Keratinocyte (primary cell): ENCODE measurements at regions not wholly inside any gene's neighbourhood (a gene's known extent, or its start where the extent isn't known, plus 50 kb on each side); places are given as distances from the start of the nearest gene placed in this dataset.

Experiments used
- DNase-seq: peaks from one replicate; pipeline ENCODE4 v3.0.0-alpha.2; 2011; ENCODE audit warnings: low read depth, missing footprints, low spot score
- FAIRE-seq: peaks from 2 replicates; lab custom pipeline; 2011; peaks lifted over from hg19 to GRCh38; lab: Jason Lieb, UNC
- H2AFZ ChIP-seq: 2 replicates; pipeline ENCODE4 v1.6.0; 2012; ENCODE audit warnings: low read length, control low read depth, inconsistent platforms; ENCODE audit not compliant: control insufficient read depth
- H3K27ac ChIP-seq: 2 replicates; pipeline ENCODE4 v1.5.1; 2011; ENCODE audit warnings: low read length; ENCODE audit not compliant: control insufficient read depth, insufficient read depth
- H3K27me3 ChIP-seq: 3 replicates; pipeline ENCODE4 v1.6.0; 2011; ENCODE audit warnings: low read length; ENCODE audit not compliant: control insufficient read depth, insufficient read depth; ENCODE audit errors: extremely low read depth
- H3K36me3 ChIP-seq, 2 experiments: 2 replicates in 1 of 2; 3 replicates in 1 of 2; pipeline ENCODE4 v1.5.1; 2011; ENCODE audit warnings: low read length in 2 of 2, mild to moderate bottlenecking in 1 of 2; ENCODE audit not compliant: control insufficient read depth in 2 of 2, insufficient read depth in 2 of 2; ENCODE audit errors: extremely low read depth in 1 of 2
- H3K4me1 ChIP-seq: 3 replicates; pipeline ENCODE4 v1.5.1; 2011; ENCODE audit warnings: low read length; ENCODE audit not compliant: control insufficient read depth, insufficient read depth; ENCODE audit errors: extremely low read depth
- H3K4me2 ChIP-seq: 3 replicates; pipeline ENCODE4 v1.6.0; 2011; ENCODE audit warnings: low read depth, low read length; ENCODE audit not compliant: control insufficient read depth, insufficient read depth; ENCODE audit errors: extremely low read depth
- H3K4me3 ChIP-seq, 3 experiments: fragments of 200-600 bp in 1 of 3; sonication (generic) in 1 of 3; 2 replicates in 2 of 3; 3 replicates in 1 of 3; pipeline ENCODE4 v1.5.1; 2011 to 2016; ENCODE audit warnings: low read length in 3 of 3, mild to moderate bottlenecking in 3 of 3, control low read depth in 2 of 3, inconsistent platforms in 1 of 3, low read depth in 1 of 3, mixed read lengths in 1 of 3, mixed run types in 1 of 3, moderate library complexity in 1 of 3; ENCODE audit not compliant: control insufficient read depth in 2 of 3, insufficient read depth in 2 of 3; ENCODE audit errors: extremely low read depth in 1 of 3
- H3K79me2 ChIP-seq: 2 replicates; pipeline ENCODE4 v1.6.0; 2012; ENCODE audit warnings: low read length; ENCODE audit not compliant: control insufficient read depth, insufficient read depth
- H3K9ac ChIP-seq: 3 replicates; pipeline ENCODE4 v1.6.0; 2011; ENCODE audit warnings: low read length; ENCODE audit not compliant: control insufficient read depth, insufficient read depth; ENCODE audit errors: extremely low read depth
- H3K9me1 ChIP-seq: 3 replicates; pipeline ENCODE4 v1.6.0; 2011; ENCODE audit warnings: low read length; ENCODE audit not compliant: control insufficient read depth, insufficient read depth; ENCODE audit errors: extremely low read depth
- H3K9me3 ChIP-seq: 2 replicates; pipeline ENCODE4 v1.5.1; 2012; ENCODE audit warnings: low read depth, low read length; ENCODE audit not compliant: control insufficient read depth
- H4K20me1 ChIP-seq: 3 replicates; pipeline ENCODE4 v1.6.0; 2011; ENCODE audit warnings: low read length; ENCODE audit not compliant: control insufficient read depth, insufficient read depth; ENCODE audit errors: extremely low read depth
- EZH2 ChIP-seq: IDR thresholded peaks from one replicate; pipeline ENCODE4 v1.6.1; 2012; ENCODE audit warnings: inconsistent platforms, mild to moderate bottlenecking, low read length, moderate library complexity
- dilution Hi-C: fragments of 300-500 bp; cut with MboI; formaldehyde crosslinking; loops from one replicate; pipeline ENCODE4 v1.7.0; 2020; ENCODE audit warnings: low sequenced_read_pairs; ENCODE audit not compliant: extremely low pct_ligation_motif_present
- TF ChIP-seq, protein P1 (sequence below), 3 experiments: IDR thresholded peaks in 1 of 3; conservative IDR thresholded peaks in 1 of 3; optimal IDR thresholded peaks in 1 of 3; 2 replicates in 2 of 3; 3 replicates in 1 of 3; pipeline versions ENCODE3 to v1.5.1; 2011; ENCODE audit warnings: low read length in 3 of 3, mild to moderate bottlenecking in 3 of 3, moderate library complexity in 2 of 3, control low read depth in 1 of 3, inconsistent platforms in 1 of 3; ENCODE audit not compliant: insufficient read depth in 2 of 3; ENCODE audit errors: extremely low read depth in 1 of 3

GRCh38 chr2:104473546-104473945, 380.4 kb upstream of the POU3F3 start:
- no peak overlapping the region for H2AFZ ChIP-seq
- no peak overlapping the region for H3K4me3 ChIP-seq
- H3K9me3 ChIP-seq = no peaks in the 10 kb centered on the region
- no peaks in the 10 kb centered on the region for H3K27me3 ChIP-seq
- FAIRE-seq = no peak
- H3K9ac ChIP-seq = no peak overlapping the region
- H3K36me3 ChIP-seq = no peaks in the 10 kb centered on the region
- H3K79me2 ChIP-seq = no peaks in the 10 kb centered on the region
- no peak overlapping the region for H3K4me2 ChIP-seq
- no peak overlapping the region for H3K27ac ChIP-seq
- H3K9me1 ChIP-seq = no peaks in the 10 kb centered on the region
- dilution Hi-C loops = no loop called here
- no peaks in the 10 kb centered on the region for H4K20me1 ChIP-seq
- no peak for DNase-seq
- TF ChIP-seq EZH2 = no peak
- TF ChIP-seq, protein P1, sequence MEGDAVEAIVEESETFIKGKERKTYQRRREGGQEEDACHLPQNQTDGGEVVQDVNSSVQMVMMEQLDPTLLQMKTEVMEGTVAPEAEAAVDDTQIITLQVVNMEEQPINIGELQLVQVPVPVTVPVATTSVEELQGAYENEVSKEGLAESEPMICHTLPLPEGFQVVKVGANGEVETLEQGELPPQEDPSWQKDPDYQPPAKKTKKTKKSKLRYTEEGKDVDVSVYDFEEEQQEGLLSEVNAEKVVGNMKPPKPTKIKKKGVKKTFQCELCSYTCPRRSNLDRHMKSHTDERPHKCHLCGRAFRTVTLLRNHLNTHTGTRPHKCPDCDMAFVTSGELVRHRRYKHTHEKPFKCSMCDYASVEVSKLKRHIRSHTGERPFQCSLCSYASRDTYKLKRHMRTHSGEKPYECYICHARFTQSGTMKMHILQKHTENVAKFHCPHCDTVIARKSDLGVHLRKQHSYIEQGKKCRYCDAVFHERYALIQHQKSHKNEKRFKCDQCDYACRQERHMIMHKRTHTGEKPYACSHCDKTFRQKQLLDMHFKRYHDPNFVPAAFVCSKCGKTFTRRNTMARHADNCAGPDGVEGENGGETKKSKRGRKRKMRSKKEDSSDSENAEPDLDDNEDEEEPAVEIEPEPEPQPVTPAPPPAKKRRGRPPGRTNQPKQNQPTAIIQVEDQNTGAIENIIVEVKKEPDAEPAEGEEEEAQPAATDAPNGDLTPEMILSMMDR (optimal IDR thresholded peaks at IDR 0.05 in 1 of 3, IDR thresholded peaks at IDR 0.05 in 1 of 3, conservative IDR thresholded peaks at IDR 0.05 in 1 of 3; ENCODE audit: extremely low read depth in 1 of 3, insufficient read depth in 2 of 3, low read length in 3 of 3) = no peak
- no peaks in the 10 kb centered on the region for H3K4me1 ChIP-seq

- H3K4me1 ChIP-seq = no peaks in the 10 kb centered on the region
- H3K9me3 ChIP-seq = no peaks in the 10 kb centered on the region
- FAIRE-seq (no peak), DNase-seq (no peak)
- TF ChIP-seq EZH2 = no peak
- TF ChIP-seq, protein P1 (optimal IDR thresholded peaks at IDR 0.05 in 1 of 3, IDR thresholded peaks at IDR 0.05 in 1 of 3, conservative IDR thresholded peaks at IDR 0.05 in 1 of 3; ENCODE audit: extremely low read depth in 1 of 3, insufficient read depth in 2 of 3, low read length in 3 of 3) = no peak
- dilution Hi-C loops = no loop called here
- no peaks in the 10 kb centered on the region for H3K36me3 ChIP-seq
- H3K4me2 ChIP-seq = no peak overlapping the region
- H3K79me2 ChIP-seq = no peaks in the 10 kb centered on the region
- H3K27me3 ChIP-seq = no peaks in the 10 kb centered on the region
- H3K9ac ChIP-seq = no peak overlapping the region
- H3K9me1 ChIP-seq = no peaks in the 10 kb centered on the region
- no peak overlapping the region for H3K27ac ChIP-seq
- H4K20me1 ChIP-seq = no peaks in the 10 kb centered on the region
- no peak overlapping the region for H2AFZ ChIP-seq
- no peak overlapping the region for H3K4me3 ChIP-seq
Measured at GRCh38 chr2:104474716-104475115, 379.2 kb upstream of the POU3F3 start.
